A673 (cell line): ENCODE measurements at regions not wholly inside any gene's neighbourhood (a gene's known extent, or its start where the extent isn't known, plus 50 kb on each side); places are given as distances from the start of the nearest gene placed in this dataset.

Experiments used
- EZH2 ChIP-seq: fragments of 200-600 bp; sonication (generic); IDR thresholded peaks from 2 replicates; pipeline ENCODE4 v1.6.1; 2017; ENCODE audit warnings: borderline replicate concordance, low read depth, mild to moderate bottlenecking, mixed read lengths, antibody characterized with exemption, low read length; ENCODE audit not compliant: poor library complexity, severe bottlenecking
- TF ChIP-seq, protein P1 (sequence below): fragments of 300-800, 200-600 bp; sonication (generic); conservative IDR thresholded peaks from 2 replicates; pipeline ENCODE4 v1.5.1; 2017; ENCODE audit warnings: low read depth, mild to moderate bottlenecking, antibody characterized with exemption, low read length, moderate library complexity, mixed read lengths

DNA sequence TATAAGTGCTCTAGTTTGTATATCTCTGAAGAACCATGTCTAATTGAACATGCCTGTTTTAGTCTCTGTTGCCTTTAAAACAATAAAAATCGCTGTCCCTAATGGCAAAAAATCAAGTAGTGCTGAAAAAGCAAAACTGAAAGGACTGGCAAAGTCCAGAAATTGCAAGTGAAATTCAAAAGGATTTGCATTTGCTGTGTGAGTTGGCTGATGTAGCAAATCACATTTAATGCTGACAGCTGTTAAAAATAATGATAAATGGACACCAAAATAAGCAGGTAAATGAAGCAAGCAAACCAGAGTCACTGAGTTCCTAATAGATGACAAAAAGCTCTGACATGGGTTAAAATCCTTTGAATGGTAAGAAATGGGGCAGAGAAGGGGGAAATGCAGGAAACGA is 874.1 kb downstream of the GRM8 start:
- TF ChIP-seq, protein P1, sequence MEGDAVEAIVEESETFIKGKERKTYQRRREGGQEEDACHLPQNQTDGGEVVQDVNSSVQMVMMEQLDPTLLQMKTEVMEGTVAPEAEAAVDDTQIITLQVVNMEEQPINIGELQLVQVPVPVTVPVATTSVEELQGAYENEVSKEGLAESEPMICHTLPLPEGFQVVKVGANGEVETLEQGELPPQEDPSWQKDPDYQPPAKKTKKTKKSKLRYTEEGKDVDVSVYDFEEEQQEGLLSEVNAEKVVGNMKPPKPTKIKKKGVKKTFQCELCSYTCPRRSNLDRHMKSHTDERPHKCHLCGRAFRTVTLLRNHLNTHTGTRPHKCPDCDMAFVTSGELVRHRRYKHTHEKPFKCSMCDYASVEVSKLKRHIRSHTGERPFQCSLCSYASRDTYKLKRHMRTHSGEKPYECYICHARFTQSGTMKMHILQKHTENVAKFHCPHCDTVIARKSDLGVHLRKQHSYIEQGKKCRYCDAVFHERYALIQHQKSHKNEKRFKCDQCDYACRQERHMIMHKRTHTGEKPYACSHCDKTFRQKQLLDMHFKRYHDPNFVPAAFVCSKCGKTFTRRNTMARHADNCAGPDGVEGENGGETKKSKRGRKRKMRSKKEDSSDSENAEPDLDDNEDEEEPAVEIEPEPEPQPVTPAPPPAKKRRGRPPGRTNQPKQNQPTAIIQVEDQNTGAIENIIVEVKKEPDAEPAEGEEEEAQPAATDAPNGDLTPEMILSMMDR = no peak
- TF ChIP-seq EZH2 = no peak
